HG03108 (cell line): ENCODE measurements at regions not wholly inside any gene's neighbourhood (a gene's known extent, or its start where the extent isn't known, plus 50 kb on each side); places are given as distances from the start of the nearest gene placed in this dataset.
"Not testable (repeated sequence)": the region's sequence is repeated elsewhere in the genome, so short reads cannot be mapped to it uniquely, and the experiment has no call there.

ENCODE experiments used
- ATAC-seq: cut with Tn5 transposase; IDR thresholded peaks from one replicate; pipeline ENCODE4 v1.9.1; 2021; ENCODE audit warnings: moderate library complexity; ENCODE audit not compliant: unreplicated experiment

DNA sequence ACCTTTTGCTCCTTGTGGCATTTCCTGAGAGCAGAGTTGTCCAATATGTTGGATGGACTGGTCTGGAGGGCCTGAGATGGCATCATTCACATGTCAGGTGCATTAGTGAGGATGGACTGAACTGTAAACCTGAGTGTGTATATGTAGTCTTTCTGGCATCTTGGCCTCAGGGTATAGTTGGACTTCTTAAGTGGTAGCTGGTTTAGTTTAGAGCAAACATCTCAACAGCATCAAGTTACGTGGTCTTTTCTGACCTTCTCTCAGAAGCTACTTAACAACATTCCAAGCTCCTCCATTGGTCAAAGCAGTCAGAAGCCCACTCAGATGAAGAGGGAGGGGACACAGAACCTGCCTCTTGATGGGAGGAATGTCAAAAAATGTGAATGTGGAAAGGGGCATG, 829.9 kb downstream of the METTL15 start:
- ATAC-seq: no peak

DNA sequence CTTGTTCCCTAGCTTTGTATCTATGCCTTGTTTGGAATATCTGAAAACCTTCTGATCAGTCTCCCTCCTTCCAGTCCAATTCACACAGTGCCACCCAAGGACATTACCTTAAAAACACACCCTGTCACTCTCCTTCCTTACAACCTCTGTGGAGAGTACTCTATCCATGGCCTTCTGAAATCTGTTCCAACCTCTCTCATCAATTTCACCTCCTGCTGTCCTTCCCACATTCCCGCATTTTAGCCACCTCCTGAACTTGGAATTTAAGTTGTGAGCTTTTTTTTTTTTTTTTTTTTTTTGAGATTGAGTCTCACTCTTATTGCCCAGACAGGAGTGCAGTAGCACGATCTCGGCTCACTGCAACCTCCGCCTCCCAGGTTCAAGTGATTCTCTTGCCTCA, 824.8 kb downstream of the METTL15 start:
- no peak for ATAC-seq

DNA sequence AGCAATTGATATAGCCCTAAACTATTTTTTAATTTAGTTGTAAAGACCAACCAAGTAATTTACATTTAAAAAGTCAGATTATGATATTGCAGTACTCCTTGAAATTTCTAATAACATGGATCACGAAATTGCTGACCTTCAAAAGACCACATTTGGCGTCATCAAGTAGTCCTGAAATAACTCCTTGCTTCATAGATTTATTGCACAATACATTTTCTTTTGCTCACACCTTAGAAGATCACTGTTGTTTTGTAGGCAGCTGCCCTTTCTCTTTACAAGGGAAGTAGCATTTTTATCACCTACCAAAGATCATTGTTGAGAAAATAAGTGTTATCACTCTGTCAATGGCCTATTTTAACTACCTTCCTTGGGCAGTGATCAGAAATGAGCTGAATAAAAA, 815.8 kb downstream of the METTL15 start:
- ATAC-seq: no peak

DNA sequence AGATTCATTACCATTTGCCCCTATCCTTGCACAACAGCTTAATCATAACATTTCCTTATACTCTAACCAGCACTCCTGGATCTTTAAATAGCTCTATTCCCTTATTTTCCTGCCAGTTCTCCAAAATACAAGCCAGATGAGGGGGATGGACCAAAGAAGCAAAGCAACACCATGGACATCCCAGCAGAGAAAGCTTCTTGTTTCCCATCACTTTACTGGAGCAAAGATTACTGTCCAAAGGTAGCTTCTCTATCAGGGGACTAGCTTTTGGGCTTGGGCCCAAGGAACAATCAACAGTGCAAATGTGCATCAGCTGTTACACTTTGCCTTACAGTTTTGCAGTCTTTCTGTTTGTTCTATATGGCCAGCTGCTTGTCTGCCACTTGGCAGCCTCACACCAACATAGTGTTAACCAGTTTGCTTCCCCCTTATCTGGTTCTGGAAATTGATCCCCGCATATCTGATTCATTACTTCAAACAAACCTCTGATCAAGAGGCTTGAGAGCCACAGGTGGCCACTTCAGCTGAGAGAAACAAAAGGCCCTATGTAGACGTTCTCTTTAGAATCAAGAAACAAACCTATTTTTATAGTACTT, 814.3 kb downstream of the METTL15 start:
- no peak for ATAC-seq

GRCh38 chr11:28919194-28919593, 811.0 kb downstream of the METTL15 start:
- no peak for ATAC-seq

GRCh38 chr11:28913883-28914282, 805.7 kb downstream of the METTL15 start:
- ATAC-seq: no peak

- ATAC-seq: no peak
These were observed 803.6 kb downstream of the METTL15 start for GRCh38 chr11:28911829-28912228.

DNA sequence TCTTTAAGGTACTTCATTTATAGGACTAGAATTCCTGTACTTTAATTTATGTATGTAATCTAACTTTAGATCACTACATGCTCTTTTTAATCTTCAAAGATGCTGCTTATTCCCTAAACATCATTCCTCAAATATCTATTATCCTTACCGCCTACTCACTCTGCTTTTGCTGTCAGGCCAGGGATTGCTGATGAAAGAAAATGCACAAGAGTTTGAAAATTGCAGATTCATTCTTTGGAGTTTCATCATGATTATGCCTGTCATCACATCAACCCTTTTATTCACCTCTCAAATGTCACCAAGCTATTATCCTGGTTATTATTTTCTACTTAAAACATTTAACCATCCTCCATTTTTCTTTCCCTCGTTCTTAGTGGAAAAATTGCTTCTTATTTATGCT, 802.7 kb downstream of the METTL15 start:
- no peak for ATAC-seq

DNA sequence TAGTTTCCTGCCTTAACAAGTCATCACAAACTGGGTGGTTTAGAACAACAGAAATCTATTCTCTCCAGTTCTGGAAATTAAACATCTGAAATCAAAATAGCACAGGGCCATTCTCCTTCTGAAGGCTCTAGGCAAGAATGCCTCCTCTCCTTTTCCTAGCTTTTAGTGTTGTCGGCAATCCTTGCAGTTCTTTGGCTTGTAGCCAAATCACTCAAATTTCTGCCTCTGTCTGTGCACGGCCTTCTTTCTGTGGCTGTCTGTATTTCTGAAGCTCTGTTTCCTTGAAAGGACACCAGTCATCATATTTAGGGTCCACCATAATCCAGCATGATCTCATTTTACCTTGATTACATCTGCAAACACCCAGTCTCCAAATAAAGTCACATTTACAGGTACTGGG, 795.5 kb downstream of the METTL15 start:
- ATAC-seq: no peak

DNA sequence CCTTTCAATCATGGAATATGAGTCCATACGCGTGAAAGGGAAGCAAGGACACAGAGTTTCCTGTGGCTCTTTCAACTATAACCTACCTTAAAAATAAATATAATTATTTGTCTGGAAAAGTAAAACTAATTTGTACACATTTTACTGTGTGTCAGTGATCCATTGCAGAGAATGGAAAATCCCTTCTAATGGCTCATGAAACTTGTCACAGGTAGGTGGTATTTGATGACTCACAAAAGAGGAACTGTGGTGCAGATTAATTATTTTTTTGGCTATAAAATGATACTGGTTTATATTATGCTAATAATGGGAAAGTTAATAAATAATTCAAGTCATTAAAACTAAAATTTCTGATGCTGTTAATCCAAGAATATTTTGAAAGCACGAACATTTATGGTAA, 792.2 kb downstream of the METTL15 start:
- ATAC-seq: no peak

- ATAC-seq: no peak
These were observed 791.5 kb downstream of the METTL15 start for GRCh38 chr11:28899706-28900105.

DNA sequence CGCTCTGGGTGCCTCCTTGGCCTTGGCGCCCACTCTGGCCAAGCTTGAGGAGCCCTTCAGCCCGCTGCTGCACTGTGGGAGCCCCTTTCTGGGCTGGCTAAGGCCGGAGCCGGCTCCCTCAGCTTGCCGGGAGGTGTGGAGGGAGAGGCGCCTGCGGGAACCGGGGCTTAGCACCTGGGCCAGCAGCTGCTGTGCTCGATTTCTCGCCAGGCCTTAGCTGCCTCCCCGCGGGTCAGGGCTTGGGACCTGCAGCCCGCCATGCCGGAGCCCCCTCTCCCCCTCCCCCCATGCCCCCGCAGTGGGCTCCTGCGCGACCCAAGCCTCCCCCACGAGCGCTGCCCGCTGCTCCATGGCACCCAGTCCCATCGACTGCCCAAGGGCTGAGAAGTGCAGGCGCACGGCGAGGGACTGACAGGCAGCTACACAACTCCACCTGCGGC, 782.4 kb downstream of the METTL15 start:
- not testable (repeated sequence) for ATAC-seq

GRCh38 chr11:28887681-28888080, 779.5 kb downstream of the METTL15 start:
- no peak for ATAC-seq

- no peak for ATAC-seq
These were observed 771.7 kb downstream of the METTL15 start for GRCh38 chr11:28879869-28880268.

DNA sequence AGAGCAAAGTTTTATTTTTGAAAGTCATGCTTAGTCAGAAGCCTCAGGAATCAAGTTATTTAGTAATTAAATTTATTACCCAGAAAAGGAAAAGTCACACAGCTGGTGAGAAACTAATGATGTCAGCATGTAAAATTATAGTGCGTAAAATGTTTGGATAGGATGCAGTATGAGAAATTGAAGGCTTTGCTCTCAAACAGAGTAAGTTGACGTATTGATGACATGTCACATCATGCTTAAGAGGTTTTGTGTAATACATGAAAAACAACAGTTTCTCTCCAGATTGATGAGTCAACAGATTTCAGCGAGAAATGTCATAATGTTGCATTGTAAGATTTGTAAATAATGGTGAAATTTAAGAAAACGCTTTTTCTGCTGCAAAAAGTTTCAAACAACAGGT, 769.8 kb downstream of the METTL15 start:
- no peak for ATAC-seq

GRCh38 chr11:28877340-28877739, 769.2 kb downstream of the METTL15 start:
- no peak for ATAC-seq

GRCh38 chr11:28874706-28875105, 766.5 kb downstream of the METTL15 start:
- no peak for ATAC-seq

GRCh38 chr11:28871090-28871489, 762.9 kb downstream of the METTL15 start:
- ATAC-seq: no peak

GRCh38 chr11:28863422-28863821, 755.2 kb downstream of the METTL15 start:
- ATAC-seq: no peak

GRCh38 chr11:28860893-28861292, 752.7 kb downstream of the METTL15 start:
- ATAC-seq: no peak

GRCh38 chr11:28858076-28858475, 749.9 kb downstream of the METTL15 start:
- ATAC-seq: no peak

- no peak for ATAC-seq
These were observed 740.9 kb downstream of the METTL15 start for GRCh38 chr11:28849053-28849452.

- ATAC-seq: no peak
These were observed 734.5 kb downstream of the METTL15 start for GRCh38 chr11:28842716-28843115.
